Hepatocyte (in vitro differentiated cells): ENCODE measurements at regions not wholly inside any gene's neighbourhood (a gene's known extent, or its start where the extent isn't known, plus 50 kb on each side); places are given as distances from the start of the nearest gene placed in this dataset.

Experiments used
- EZH2 ChIP-seq: fragments of 200-600 bp; sonication (generic); IDR thresholded peaks from 2 replicates; pipeline ENCODE4 v1.6.1; 2016; ENCODE audit warnings: antibody characterized with exemption, mild to moderate bottlenecking, borderline replicate concordance
- EZH2phosphoT487 ChIP-seq: fragments of 200-600 bp; sonication (generic); IDR thresholded peaks from one replicate; pipeline ENCODE4 v1.6.1; 2018; ENCODE audit warnings: antibody characterized with exemption, mild to moderate bottlenecking, low read depth, moderate library complexity; ENCODE audit not compliant: unreplicated experiment, severe bottlenecking
- TF ChIP-seq, protein P1 (sequence below): fragments of 200-600 bp; sonication (generic); IDR thresholded peaks from 2 replicates; pipeline ENCODE4 v1.5.1; 2016; ENCODE audit warnings: antibody characterized with exemption, mild to moderate bottlenecking; ENCODE audit not compliant: poor library complexity

DNA sequence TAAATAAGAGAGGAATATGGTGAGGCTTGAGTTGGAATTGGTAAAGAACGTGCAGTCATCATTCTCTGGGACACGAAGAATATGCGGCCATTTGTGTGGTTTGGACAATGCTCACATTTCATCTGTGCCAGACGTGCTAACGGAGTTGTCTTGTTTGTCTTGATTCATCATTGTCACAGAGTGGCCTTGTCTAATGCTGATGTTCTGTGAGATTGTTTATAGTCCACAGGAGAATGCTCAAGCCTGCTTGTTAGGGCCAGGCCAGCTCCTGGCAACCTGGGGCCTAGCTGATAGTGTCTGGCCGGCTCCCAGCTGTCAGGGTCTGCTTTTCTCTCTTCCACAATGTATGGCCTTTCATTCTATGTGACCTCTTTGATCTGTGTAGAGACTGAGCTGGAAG is 384.7 kb downstream of the EDEM1 start:
- TF ChIP-seq, protein P1, sequence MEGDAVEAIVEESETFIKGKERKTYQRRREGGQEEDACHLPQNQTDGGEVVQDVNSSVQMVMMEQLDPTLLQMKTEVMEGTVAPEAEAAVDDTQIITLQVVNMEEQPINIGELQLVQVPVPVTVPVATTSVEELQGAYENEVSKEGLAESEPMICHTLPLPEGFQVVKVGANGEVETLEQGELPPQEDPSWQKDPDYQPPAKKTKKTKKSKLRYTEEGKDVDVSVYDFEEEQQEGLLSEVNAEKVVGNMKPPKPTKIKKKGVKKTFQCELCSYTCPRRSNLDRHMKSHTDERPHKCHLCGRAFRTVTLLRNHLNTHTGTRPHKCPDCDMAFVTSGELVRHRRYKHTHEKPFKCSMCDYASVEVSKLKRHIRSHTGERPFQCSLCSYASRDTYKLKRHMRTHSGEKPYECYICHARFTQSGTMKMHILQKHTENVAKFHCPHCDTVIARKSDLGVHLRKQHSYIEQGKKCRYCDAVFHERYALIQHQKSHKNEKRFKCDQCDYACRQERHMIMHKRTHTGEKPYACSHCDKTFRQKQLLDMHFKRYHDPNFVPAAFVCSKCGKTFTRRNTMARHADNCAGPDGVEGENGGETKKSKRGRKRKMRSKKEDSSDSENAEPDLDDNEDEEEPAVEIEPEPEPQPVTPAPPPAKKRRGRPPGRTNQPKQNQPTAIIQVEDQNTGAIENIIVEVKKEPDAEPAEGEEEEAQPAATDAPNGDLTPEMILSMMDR: no peak
- TF ChIP-seq EZH2 (no peak), EZH2phosphoT487 (no peak)
